HepG2 (cell line): ENCODE measurements at regions not wholly inside any gene's neighbourhood (a gene's known extent, or its start where the extent isn't known, plus 50 kb on each side); places are given as distances from the start of the nearest gene placed in this dataset.

ENCODE experiments used
- ATAC-seq: fragments of 200-7000 bp; cut with Tn5 transposase; 3 replicates; pipeline ENCODE4 v1.9.1; 2020; ENCODE audit warnings: mild to moderate bottlenecking, moderate library complexity
- BruUV-seq: library from RNA; stranded (reverse); fragments of 400-500 nt; replicated peaks from 2 replicates; lab custom pipeline; 2021; lab: Mats Ljungman, UMichigan
- CTCF ChIA-PET: fragments of 300-600 bp; formaldehyde crosslinking; extraction: SDS; loops from one replicate; lab custom pipeline; 2021; ENCODE audit warnings: low total read pairs, inconsistent platforms, low intra/inter-chr PET ratio; lab: Yijun Ruan, JAX
- POLR2A ChIA-PET: fragments of 350-600 bp; sonication (Branson Sonifier 250); formaldehyde crosslinking; loops from one replicate; lab custom pipeline; 2020; ENCODE audit warnings: antibody characterized with exemption, inconsistent platforms; lab: Yijun Ruan, JAX
- DNase-seq: peaks from one replicate; pipeline ENCODE4 v3.0.0-alpha.2; 2015; ENCODE audit warnings: low spot score
- FAIRE-seq: peaks from 3 replicates; lab custom pipeline; 2011; peaks lifted over from hg19 to GRCh38; lab: Jason Lieb, UNC
- H2AFZ ChIP-seq: one replicate; pipeline ENCODE4 v1.6.1; 2011; ENCODE audit warnings: low read length, inconsistent platforms
- H3K27ac ChIP-seq: fragments of 300-600 bp; 3 replicates; pipeline ENCODE4 v1.8.0; 2011; ENCODE audit warnings: mixed run types, mild to moderate bottlenecking, mixed read lengths, low read length, inconsistent platforms; ENCODE audit not compliant: insufficient read depth; ENCODE audit errors: extremely low read length
- H3K27me3 ChIP-seq, 2 experiments: fragments of 200-600 bp in 1 of 2; 2 replicates in 1 of 2; 3 replicates in 1 of 2; pipeline versions ENCODE4 v1.6.0 to v1.8.0; 2011; ENCODE audit warnings: low read length in 2 of 2, mild to moderate bottlenecking in 2 of 2, moderate library complexity in 2 of 2, inconsistent platforms in 1 of 2; ENCODE audit not compliant: insufficient read depth in 2 of 2, control insufficient read depth in 1 of 2
- H3K36me3 ChIP-seq, 2 experiments: fragments of 200-600 bp in 1 of 2; replicated peaks in 1 of 2; 2 replicates in 1 of 2; 3 replicates in 1 of 2; pipeline versions ENCODE4 v1.5.1 to v1.8.0; 2011; ENCODE audit warnings: low read length in 2 of 2, inconsistent platforms in 1 of 2; ENCODE audit not compliant: insufficient read depth in 2 of 2, control insufficient read depth in 1 of 2
- H3K4me1 ChIP-seq: 2 replicates; pipeline ENCODE4 v1.5.1; 2012; ENCODE audit warnings: low read length, inconsistent platforms; ENCODE audit not compliant: insufficient read depth
- H3K4me2 ChIP-seq: 2 replicates; pipeline ENCODE4 v1.6.0; 2011; ENCODE audit warnings: low read depth, low read length, inconsistent platforms
- H3K4me3 ChIP-seq, 3 experiments: fragments of 200-600 bp in 1 of 3; sonication (generic), shearing (Covaris generic) in 1 of 3; replicated peaks in 1 of 3; 2 replicates each; pipeline ENCODE4 v1.5.1; 2011 to 2016; ENCODE audit warnings: low read length in 3 of 3, inconsistent platforms in 2 of 3, low read depth in 2 of 3, mild to moderate bottlenecking in 2 of 3, control low read depth in 1 of 3, mixed read lengths in 1 of 3; ENCODE audit not compliant: insufficient read depth in 1 of 3
- H3K79me2 ChIP-seq: one replicate; pipeline ENCODE4 v1.6.1; 2011; ENCODE audit warnings: low read length, inconsistent platforms; ENCODE audit not compliant: insufficient read depth
- H3K9ac ChIP-seq: 2 replicates; pipeline ENCODE4 v1.6.0; 2011; ENCODE audit warnings: mild to moderate bottlenecking, low read depth, low read length, inconsistent platforms; ENCODE audit not compliant: insufficient read depth
- H3K9me3 ChIP-seq: 2 replicates; pipeline ENCODE4 v1.5.1; 2012; ENCODE audit warnings: mild to moderate bottlenecking, low read length
- H4K20me1 ChIP-seq: 2 replicates; pipeline ENCODE4 v1.6.0; 2011; ENCODE audit warnings: inconsistent platforms, mild to moderate bottlenecking, low read length, moderate library complexity; ENCODE audit not compliant: insufficient read depth
- ATM ChIP-seq: fragments of 450-650 bp; IDR thresholded peaks from 2 replicates; pipeline ENCODE4 v1.7.1; 2017; ENCODE audit warnings: mild to moderate bottlenecking, borderline replicate concordance
- CHCHD3 ChIP-seq: sonication (generic); formaldehyde crosslinking; IDR thresholded peaks from 2 replicates; pipeline ENCODE4 v1.8.0; 2022; ENCODE audit warnings: mild to moderate bottlenecking, missing genetic modification reagents, moderate library complexity
- NFKB2 ChIP-seq: sonication (generic); formaldehyde crosslinking; IDR thresholded peaks from 2 replicates; pipeline ENCODE4 v1.4.0; 2020; ENCODE audit warnings: missing genetic modification reagents, borderline replicate concordance
- NR1H2 ChIP-seq: sonication (generic); formaldehyde crosslinking; IDR thresholded peaks from 2 replicates; pipeline ENCODE4 v1.8.1; 2022; ENCODE audit warnings: low read depth, missing genetic modification reagents, borderline replicate concordance
- TEAD3 ChIP-seq: optimal IDR thresholded peaks from 2 replicates; pipeline ENCODE3; 2016; ENCODE audit warnings: borderline replicate concordance
- ZFP82 ChIP-seq: sonication (generic); formaldehyde crosslinking; IDR thresholded peaks from 2 replicates; pipeline ENCODE4 v1.5.1; 2020; ENCODE audit warnings: mild to moderate bottlenecking, missing genetic modification reagents, borderline replicate concordance
- ZNF546 ChIP-seq: sonication (generic); formaldehyde crosslinking; conservative IDR thresholded peaks from 2 replicates; pipeline ENCODE4 v1.8.1; 2023; ENCODE audit warnings: mild to moderate bottlenecking, missing genetic modification reagents
- WGBS: methylation state at CpG from one replicate; pipeline ENCODE4 v1.1.6; 2017; ENCODE audit warnings: low lambda C conversion rate; 5-methylcytosine and 5-hydroxymethylcytosine counted together
- in situ Hi-C: cut with HindIII; loops from 2 replicates; pipeline ENCODE4 v1.10.0; 2017; ENCODE audit warnings: low pct_unique_long_range_greater_than_20kb; ENCODE audit not compliant: extremely low pct_ligation_motif_present
- intact Hi-C: fragments of 100-400 bp; cut with micrococcal nuclease; formaldehyde crosslinking; loops from one replicate; pipeline ENCODE4 v1.10.0; 2022; ENCODE audit not compliant: unreplicated experiment
- TF ChIP-seq, protein P1 (sequence below): sonication (generic); formaldehyde crosslinking; IDR thresholded peaks from 2 replicates; pipeline ENCODE4 v1.5.0; 2020; ENCODE audit warnings: missing genetic modification reagents, mild to moderate bottlenecking, borderline replicate concordance
- TF ChIP-seq, protein P2 (sequence below): sonication (generic); formaldehyde crosslinking; IDR thresholded peaks from 2 replicates; pipeline ENCODE4 v1.9.0; 2021; ENCODE audit warnings: missing genetic modification reagents, mild to moderate bottlenecking, borderline replicate concordance
- TF ChIP-seq, protein P3 (sequence below): IDR thresholded peaks from 2 replicates; pipeline ENCODE4 v1.6.1; 2016

DNA sequence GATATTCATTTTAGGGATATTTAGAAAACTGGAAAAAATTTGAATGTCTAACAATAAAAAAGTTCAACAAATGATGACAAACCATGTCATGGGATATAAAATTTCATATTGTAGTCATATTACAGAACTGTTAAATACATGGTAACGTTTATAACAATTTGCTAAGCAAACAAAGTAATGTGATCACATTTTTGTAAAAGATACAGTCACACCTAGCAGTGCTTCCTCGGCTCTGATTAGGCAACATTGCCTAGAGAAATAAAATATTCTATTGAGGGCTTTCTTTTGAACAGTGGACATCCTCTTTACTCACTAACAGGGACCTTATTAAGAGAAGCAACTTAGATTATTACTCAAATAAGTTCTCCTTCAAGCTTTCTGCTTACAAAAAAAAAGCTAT, 605.5 kb downstream of the GATA3 start:
- Histone ChIP-seq H3K4me2 (no peak overlapping the region), H3K9ac (no peak overlapping the region), H3K4me1 (no peaks in the 10 kb centered on the region), H4K20me1 (no peaks in the 10 kb centered on the region), H3K27ac (no peak overlapping the region), H3K36me3 (no peaks in the 10 kb centered on the region), H3K27me3 (no peaks in the 10 kb centered on the region; a peak in 1 of 5 replicates), H2AFZ (no peak overlapping the region), H3K79me2 (no peaks in the 10 kb centered on the region), H3K4me3 (no peak overlapping the region), H3K9me3 (no peaks in the 10 kb centered on the region)
- intact Hi-C loops (no loop called here), in situ Hi-C loops (no loop called here)
- CTCF ChIA-PET: no interaction called here
- BruUV-seq: no TSS peak
- FAIRE-seq (no peak), ATAC-seq (no peak), DNase-seq (no peak)
- TF ChIP-seq, protein P1, sequence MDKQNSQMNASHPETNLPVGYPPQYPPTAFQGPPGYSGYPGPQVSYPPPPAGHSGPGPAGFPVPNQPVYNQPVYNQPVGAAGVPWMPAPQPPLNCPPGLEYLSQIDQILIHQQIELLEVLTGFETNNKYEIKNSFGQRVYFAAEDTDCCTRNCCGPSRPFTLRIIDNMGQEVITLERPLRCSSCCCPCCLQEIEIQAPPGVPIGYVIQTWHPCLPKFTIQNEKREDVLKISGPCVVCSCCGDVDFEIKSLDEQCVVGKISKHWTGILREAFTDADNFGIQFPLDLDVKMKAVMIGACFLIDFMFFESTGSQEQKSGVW (CRISPR knock-in tag): no peak
- TF ChIP-seq, protein P2, sequence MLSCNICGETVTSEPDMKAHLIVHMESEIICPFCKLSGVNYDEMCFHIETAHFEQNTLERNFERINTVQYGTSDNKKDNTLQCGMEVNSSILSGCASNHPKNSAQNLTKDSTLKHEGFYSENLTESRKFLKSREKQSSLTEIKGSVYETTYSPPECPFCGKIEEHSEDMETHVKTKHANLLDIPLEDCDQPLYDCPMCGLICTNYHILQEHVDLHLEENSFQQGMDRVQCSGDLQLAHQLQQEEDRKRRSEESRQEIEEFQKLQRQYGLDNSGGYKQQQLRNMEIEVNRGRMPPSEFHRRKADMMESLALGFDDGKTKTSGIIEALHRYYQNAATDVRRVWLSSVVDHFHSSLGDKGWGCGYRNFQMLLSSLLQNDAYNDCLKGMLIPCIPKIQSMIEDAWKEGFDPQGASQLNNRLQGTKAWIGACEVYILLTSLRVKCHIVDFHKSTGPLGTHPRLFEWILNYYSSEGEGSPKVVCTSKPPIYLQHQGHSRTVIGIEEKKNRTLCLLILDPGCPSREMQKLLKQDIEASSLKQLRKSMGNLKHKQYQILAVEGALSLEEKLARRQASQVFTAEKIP: no peak
- TF ChIP-seq NFKB2 (CRISPR knock-in tag) (no peak), ATM (no peak), ZNF546 (CRISPR knock-in tag) (no peak), NR1H2 (CRISPR knock-in tag) (no peak), ZFP82 (CRISPR knock-in tag) (no peak), CHCHD3 (CRISPR knock-in tag) (no peak), TEAD3 (CRISPR knock-in tag) (no peak)
- TF ChIP-seq, protein P3, sequence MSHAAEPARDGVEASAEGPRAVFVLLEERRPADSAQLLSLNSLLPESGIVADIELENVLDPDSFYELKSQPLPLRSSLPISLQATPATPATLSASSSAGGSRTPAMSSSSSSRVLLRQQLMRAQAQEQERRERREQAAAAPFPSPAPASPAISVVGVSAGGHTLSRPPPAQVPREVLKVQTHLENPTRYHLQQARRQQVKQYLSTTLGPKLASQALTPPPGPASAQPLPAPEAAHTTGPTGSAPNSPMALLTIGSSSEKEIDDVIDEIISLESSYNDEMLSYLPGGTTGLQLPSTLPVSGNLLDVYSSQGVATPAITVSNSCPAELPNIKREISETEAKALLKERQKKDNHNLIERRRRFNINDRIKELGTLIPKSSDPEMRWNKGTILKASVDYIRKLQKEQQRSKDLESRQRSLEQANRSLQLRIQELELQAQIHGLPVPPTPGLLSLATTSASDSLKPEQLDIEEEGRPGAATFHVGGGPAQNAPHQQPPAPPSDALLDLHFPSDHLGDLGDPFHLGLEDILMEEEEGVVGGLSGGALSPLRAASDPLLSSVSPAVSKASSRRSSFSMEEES: no peak
- POLR2A ChIA-PET: no interaction called here
- WGBS: 0% methylated on average over 2 of the region's 2 CpGs
